ENCODE measurements at regions not wholly inside any gene's neighbourhood (a gene's known extent, or its start where the extent isn't known, plus 50 kb on each side); places are given as distances from the start of the nearest gene placed in this dataset.

- no peak for DNase-seq
Observed at GRCh38 chrX:39189431-39189830, 388.2 kb downstream of the MID1IP1 start.

DNA sequence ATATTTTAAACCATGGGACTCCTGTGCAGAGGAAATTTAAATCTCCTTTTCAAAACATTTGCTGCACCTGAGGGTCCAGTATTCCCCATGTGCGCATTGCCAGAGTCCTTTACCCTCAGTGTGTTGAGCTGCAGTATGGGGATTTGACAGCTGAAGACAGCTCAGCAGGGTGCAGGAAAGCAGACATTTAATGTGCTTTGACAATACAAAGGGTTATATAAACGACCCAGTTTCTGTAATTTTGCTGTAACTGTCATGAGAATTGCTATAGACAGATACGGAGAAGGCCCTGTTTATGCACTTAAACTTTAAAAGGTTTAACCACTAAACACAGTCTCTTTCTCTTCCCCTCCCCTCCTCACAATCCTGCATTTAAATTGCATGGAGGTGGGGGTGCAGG, 393.4 kb downstream of the MID1IP1 start:
- DNase-seq: no peak

GRCh38 chrX:39195156-39195555, 393.9 kb downstream of the MID1IP1 start:
- peak; percentile 17 for DNase-seq

- DNase-seq: no peak
Observed at GRCh38 chrX:39196192-39197102, 395.2 kb downstream of the MID1IP1 start.

- DNase-seq: no peak
Observed at GRCh38 chrX:39199429-39199828, 398.2 kb downstream of the MID1IP1 start.

- no peak for DNase-seq
Observed at GRCh38 chrX:39201305-39201990, 400.2 kb downstream of the MID1IP1 start.

- DNase-seq: no peak
Observed at GRCh38 chrX:39202641-39203040, 401.4 kb downstream of the MID1IP1 start.

DNA sequence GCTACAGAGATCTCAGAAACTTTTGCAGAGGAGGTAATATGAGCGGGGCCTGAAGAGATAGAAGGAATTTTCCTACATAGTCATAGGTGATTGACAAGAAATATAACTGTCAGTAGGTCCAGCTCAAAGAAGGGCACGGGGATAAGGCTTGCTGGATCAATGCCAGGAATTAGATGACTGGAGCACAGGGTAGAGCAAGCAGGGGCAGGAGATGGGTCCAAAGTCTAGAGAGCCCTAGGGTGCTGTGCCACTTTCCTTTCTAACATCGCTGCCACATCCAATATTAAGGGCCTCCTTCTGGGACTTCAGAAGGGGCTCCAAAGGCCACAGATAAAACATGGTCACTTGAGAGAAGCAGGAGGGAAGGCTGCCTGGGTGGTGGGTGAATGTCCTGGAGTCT, 402.2 kb downstream of the MID1IP1 start:
- no peak for DNase-seq

DNA sequence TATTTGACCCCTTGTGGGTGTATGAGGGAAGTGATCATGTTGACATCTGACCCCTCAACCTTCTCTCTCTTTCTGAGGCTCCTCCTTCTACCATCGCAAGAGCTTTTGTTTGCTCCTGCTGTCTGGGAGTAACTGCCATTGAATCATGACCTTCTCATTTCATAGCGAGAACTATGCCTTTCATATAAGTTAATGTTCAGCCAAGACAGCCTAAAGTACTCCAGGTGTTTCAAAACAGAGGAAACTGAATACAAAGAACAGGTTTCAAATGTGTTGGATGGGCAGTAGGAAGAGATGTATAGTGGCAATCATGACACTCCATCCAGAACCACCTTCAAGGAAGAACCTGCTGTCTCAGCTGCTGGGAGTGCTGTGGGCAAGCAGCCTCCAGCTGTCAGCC, 403.1 kb downstream of the MID1IP1 start:
- DNase-seq: no peak

- no peak for DNase-seq
Observed at GRCh38 chrX:39204945-39205344, 403.7 kb downstream of the MID1IP1 start.

- no peak for DNase-seq
Observed at GRCh38 chrX:39205467-39205866, 404.2 kb downstream of the MID1IP1 start.

DNA sequence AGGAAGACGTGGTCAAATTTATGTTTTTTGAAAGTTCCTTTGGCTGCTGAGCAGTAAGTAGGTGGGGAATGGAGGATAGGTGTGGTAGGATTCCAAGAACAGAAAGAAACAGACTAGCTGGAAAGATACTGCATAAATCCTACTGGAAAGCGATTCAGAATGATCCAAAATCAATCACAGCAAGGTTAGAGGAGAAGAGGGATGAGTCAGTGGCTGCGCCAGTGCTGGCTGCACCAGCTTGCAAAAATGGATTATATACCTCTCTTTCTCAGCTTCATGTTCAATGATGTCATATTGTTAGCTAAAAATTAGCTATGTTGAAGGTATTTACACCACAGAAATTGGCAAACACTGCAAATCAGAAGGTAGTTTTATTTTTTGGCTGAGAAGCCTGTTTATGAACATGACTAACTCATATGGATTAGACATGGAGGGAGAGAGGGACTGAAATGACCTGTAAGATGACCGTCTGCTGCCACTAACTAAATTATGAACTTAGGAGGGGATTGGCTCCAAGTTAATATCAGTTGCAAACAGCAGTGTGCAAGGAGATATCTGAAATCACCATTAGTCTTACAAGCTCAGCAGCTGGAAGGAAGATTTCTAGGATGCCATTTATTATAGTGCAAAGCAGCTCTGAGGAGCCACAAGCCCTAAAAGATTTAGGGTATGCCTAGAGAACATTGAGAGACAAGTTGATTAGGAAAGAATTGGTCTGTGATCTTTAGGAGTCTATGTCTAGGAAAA, 405.3 kb downstream of the MID1IP1 start:
- no peak for DNase-seq

GRCh38 chrX:39211501-39211900, 410.2 kb downstream of the MID1IP1 start:
- no peak for DNase-seq

DNA sequence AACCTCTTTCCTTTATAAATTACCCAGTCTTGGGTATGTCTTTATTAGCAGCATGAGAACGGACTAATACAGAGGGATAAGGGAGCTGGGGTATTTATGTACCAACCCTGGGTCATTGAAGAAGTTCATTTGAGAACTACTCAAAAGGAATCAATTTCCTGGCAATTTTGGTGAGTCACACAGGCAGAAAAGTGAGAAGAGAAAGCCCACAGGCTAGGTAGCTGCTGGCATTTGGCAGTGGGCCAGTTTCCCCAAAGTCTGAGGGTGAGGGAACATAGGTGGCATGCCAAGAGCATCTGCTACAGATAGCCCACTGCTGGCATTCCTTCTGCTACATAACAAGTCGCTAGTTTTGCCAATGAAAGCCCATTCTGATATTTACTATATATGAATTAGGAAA, 411.2 kb downstream of the MID1IP1 start:
- DNase-seq: no peak

GRCh38 chrX:39214387-39215126, 413.3 kb downstream of the MID1IP1 start:
- DNase-seq: peak; percentile 20

- DNase-seq: no peak
Observed at GRCh38 chrX:39220952-39221351, 419.7 kb downstream of the MID1IP1 start.

GRCh38 chrX:39222346-39223113, 421.3 kb downstream of the MID1IP1 start:
- peak; percentile 19 for DNase-seq

GRCh38 chrX:39226251-39226650, 425.0 kb downstream of the MID1IP1 start:
- DNase-seq: peak; percentile 24

DNA sequence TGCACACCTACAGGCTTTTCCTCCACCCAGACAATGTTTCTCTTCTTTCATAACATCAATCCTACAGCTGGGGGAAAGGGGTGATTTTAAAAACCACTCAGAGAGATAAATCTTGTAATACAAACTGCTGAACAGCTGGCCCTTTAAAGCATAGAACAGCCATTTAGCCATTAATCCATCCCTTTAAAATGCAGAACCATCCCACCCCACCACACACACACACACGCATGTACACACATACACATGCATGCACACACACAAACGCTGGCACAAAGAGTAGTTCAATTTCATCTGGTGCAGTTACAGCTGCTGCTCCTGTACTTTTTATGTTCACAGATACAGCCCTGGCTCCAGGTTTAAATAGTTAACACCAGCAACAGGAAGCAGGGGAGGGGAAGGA, 426.1 kb downstream of the MID1IP1 start:
- DNase-seq: peak; percentile 24

DNA sequence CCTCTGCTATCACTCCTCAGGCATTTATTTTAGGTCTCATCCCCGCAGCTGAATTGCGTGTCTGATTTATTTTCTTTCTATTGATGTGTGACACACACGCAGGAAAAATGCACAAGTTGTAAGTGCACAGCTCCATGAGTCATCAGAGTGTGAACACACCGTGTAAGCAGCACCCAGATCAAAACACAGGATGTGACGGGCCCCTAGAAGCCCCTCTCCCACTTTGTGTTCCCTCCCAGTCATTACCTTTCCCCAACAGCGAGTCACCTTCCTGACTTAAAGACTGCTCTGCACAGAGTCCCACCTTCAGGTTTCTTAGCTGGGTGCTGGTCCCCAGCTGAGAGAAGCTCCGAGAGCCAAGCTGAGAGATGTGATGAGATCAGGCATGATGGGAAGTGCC, 436.7 kb downstream of the MID1IP1 start:
- DNase-seq: no peak

- DNase-seq: no peak
Observed at GRCh38 chrX:39242187-39242586, 440.9 kb downstream of the MID1IP1 start.

GRCh38 chrX:39244147-39244546, 442.9 kb downstream of the MID1IP1 start:
- no peak for DNase-seq
